Common myeloid progenitor, CD34-positive (primary cell): ENCODE measurements at regions not wholly inside any gene's neighbourhood (a gene's known extent, or its start where the extent isn't known, plus 50 kb on each side); places are given as distances from the start of the nearest gene placed in this dataset.

Source experiments
- CTCF ChIA-PET: fragments of 350-600 bp; sonication (Branson Sonifier 250); formaldehyde crosslinking; loops from one replicate; lab custom pipeline; 2021; ENCODE audit warnings: antibody characterized with exemption; lab: Charles Lee
- POLR2A ChIA-PET: fragments of 350-600 bp; sonication (Branson Sonifier 250); formaldehyde crosslinking; loops from one replicate; lab custom pipeline; 2021; ENCODE audit warnings: antibody characterized with exemption; lab: Charles Lee
- DNase-seq, 3 donors: peaks; one replicate each; pipeline versions ENCODE4 v3.0.0 to v3.0.0-alpha.2; 2013
- H3K27ac ChIP-seq, 2 experiments: 1 replicate in 1 of 2; 2 replicates in 1 of 2; pipeline ENCODE4 v1.7.0; 2013; ENCODE audit warnings: inconsistent platforms in 2 of 2, low read length in 2 of 2, mild to moderate bottlenecking in 2 of 2, low read depth in 1 of 2, moderate library complexity in 1 of 2; ENCODE audit not compliant: severe bottlenecking in 2 of 2, insufficient read depth in 1 of 2, poor library complexity in 1 of 2
- H3K27me3 ChIP-seq, 5 experiments: replicated peaks in 2 of 5; 1 replicate in 3 of 5; 2 replicates in 2 of 5; pipeline versions ENCODE4 v1.6.1 to v1.7.0; 2013; ENCODE audit warnings: low read length in 4 of 5, mild to moderate bottlenecking in 2 of 5, moderate library complexity in 2 of 5, inconsistent platforms in 1 of 5; ENCODE audit not compliant: insufficient read depth in 5 of 5, control insufficient read depth in 4 of 5
- H3K36me3 ChIP-seq, 4 experiments: 1 replicate in 2 of 4; 2 replicates in 2 of 4; pipeline versions ENCODE4 v1.6.1 to v1.7.0; 2013; ENCODE audit warnings: low read length in 3 of 4, control low read depth in 1 of 4, mild to moderate bottlenecking in 1 of 4; ENCODE audit not compliant: control insufficient read depth in 4 of 4, insufficient read depth in 4 of 4
- H3K4me1 ChIP-seq, 4 experiments: 1 replicate in 3 of 4; 2 replicates in 1 of 4; pipeline versions ENCODE4 v1.6.1 to v1.7.1; 2013; ENCODE audit warnings: low read length in 3 of 4, mild to moderate bottlenecking in 3 of 4, control low read depth in 1 of 4, inconsistent platforms in 1 of 4, moderate library complexity in 1 of 4; ENCODE audit not compliant: control insufficient read depth in 4 of 4, insufficient read depth in 4 of 4; ENCODE audit errors: control extremely low read depth in 1 of 4
- H3K4me3 ChIP-seq, 7 experiments: 1 replicate in 4 of 7; 2 replicates in 3 of 7; pipeline versions ENCODE4 v1.5.1 to v1.7.0; 2013; ENCODE audit warnings: mild to moderate bottlenecking in 7 of 7, low read length in 6 of 7, moderate library complexity in 6 of 7, inconsistent platforms in 2 of 7, low read depth in 2 of 7, control low read depth in 1 of 7; ENCODE audit not compliant: insufficient read depth in 4 of 7, control insufficient read depth in 1 of 7; ENCODE audit errors: extremely low read depth in 1 of 7
- H3K9me3 ChIP-seq, 5 experiments: 1 replicate in 4 of 5; 2 replicates in 1 of 5; pipeline versions ENCODE4 v1.6.1 to v1.7.1; 2013; ENCODE audit warnings: low read length in 4 of 5, mild to moderate bottlenecking in 2 of 5, inconsistent platforms in 1 of 5, low read depth in 1 of 5, moderate library complexity in 1 of 5; ENCODE audit not compliant: control insufficient read depth in 4 of 5, insufficient read depth in 2 of 5; ENCODE audit errors: control extremely low read depth in 1 of 5
- WGBS: methylation state at CpG from one replicate; pipeline ENCODE4 v1.1.5; 2013; ENCODE audit not compliant: insufficient coverage; 5-methylcytosine and 5-hydroxymethylcytosine counted together

- no peak for DNase-seq
- no peaks in the 10 kb centered on the region for H3K4me1 ChIP-seq
- no peaks in the 10 kb centered on the region for H3K36me3 ChIP-seq
- H3K27ac ChIP-seq, result no peak overlapping the region
- ChIA-PET CTCF (no interaction called here), POLR2A (no interaction called here)
- H3K9me3 ChIP-seq, result no peaks in the 10 kb centered on the region
- H3K27me3 ChIP-seq, result no peaks in the 10 kb centered on the region
- H3K4me3 ChIP-seq, result no peak overlapping the region
These were observed 969.6 kb upstream of the GJE1 start for GRCh38 chr6:141163107-141163506.

DNA sequence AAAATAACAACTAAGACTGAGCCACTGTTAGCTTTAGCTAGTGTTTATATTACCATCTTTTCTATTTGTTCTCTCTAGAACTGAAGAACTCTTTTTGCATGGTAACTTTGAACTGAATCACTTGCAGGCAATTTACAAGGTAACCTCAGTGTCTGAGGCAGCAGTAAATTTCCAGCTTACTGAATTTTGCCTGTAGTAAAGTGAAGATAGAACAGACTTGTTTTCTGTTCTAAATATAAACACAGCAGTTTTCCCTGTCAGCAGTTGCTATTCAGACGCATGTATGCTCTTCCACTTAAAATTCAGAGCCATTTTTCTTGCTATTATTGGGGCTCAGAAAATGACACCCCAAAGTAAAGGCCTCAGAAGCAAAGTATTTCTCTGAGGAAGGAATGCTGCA lies 974.0 kb upstream of the GJE1 start:
- no peak for DNase-seq
- ChIA-PET POLR2A (no interaction called here), CTCF (no interaction called here)
- no peaks in the 10 kb centered on the region for H3K36me3 ChIP-seq
- no peaks in the 10 kb centered on the region for H3K27me3 ChIP-seq
- H3K27ac ChIP-seq, result no peak overlapping the region
- H3K9me3 ChIP-seq, result no peaks in the 10 kb centered on the region
- WGBS, result 50% methylated on average over 1 of the region's 1 CpG
- no peak overlapping the region for H3K4me3 ChIP-seq
- H3K4me1 ChIP-seq, result no peaks in the 10 kb centered on the region

GRCh38 chr6:141153563-141153962 lies 979.2 kb upstream of the GJE1 start:
- Histone ChIP-seq H3K36me3 (no peaks in the 10 kb centered on the region), H3K27me3 (no peaks in the 10 kb centered on the region), H3K4me3 (no peak overlapping the region), H3K9me3 (no peaks in the 10 kb centered on the region), H3K27ac (no peak overlapping the region), H3K4me1 (no peaks in the 10 kb centered on the region)
- no peak for DNase-seq
- ChIA-PET CTCF (no interaction called here), POLR2A (no interaction called here)
- WGBS, result no CpG with 5 or more reads among the region's 2 CpGs

GRCh38 chr6:141152951-141153350 lies 979.8 kb upstream of the GJE1 start:
- Histone ChIP-seq H3K4me3 (no peak overlapping the region), H3K27me3 (no peaks in the 10 kb centered on the region), H3K4me1 (no peaks in the 10 kb centered on the region), H3K9me3 (no peaks in the 10 kb centered on the region), H3K36me3 (no peaks in the 10 kb centered on the region), H3K27ac (no peak overlapping the region)
- 100% methylated on average over 1 of the region's 1 CpG for WGBS
- ChIA-PET CTCF (no interaction called here), POLR2A (no interaction called here)
- no peak for DNase-seq

DNA sequence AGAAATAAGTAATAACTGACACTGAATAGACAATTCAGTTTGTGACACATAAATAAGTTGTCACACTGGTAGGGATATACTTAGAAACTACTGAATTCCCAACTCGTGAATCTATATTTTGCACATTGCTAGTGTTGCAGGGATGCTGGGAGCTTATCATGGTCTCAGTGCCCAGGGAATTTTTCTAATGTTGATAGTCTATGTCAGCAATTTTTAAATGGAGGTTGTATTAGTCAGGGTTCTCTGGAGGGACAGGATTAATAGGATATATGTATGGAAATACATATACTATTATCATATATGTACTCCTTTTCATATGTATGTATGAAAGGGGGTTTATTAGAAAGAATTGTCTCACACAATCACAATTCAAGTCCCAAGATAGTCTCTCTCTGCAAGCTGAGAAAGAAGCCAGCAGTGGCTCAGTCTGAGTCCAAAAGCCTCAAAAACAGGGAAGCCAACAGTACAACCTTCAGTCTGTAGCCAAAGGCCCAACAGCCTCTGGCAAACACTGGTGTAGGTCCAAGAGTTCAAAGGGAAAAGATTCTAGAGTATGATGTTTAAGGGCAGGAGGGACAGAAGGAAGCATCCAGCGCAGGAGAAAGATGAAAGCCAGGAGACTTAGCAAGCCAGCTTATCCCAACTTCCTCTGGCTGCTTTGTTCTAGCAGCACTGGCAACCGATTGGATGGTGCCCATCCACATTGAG lies 980.9 kb upstream of the GJE1 start:
- CTCF ChIA-PET, result interaction anchor here (1.0 kb wide), 1 partner anchor 16 kb away, joined by 3 read pairs; no protein-coding TSS in a partner anchor
- no peak for DNase-seq
- POLR2A ChIA-PET, result no interaction called here
- 67% methylated on average over 2 of the region's 3 CpGs for WGBS
- no peaks in the 10 kb centered on the region for H3K4me1 ChIP-seq
- no peak overlapping the region for H3K4me3 ChIP-seq
- no peaks in the 10 kb centered on the region for H3K27me3 ChIP-seq
- no peaks in the 10 kb centered on the region for H3K36me3 ChIP-seq
- no peaks in the 10 kb centered on the region for H3K9me3 ChIP-seq
- H3K27ac ChIP-seq, result no peak overlapping the region

- DNase-seq, result no peak
- H3K27ac ChIP-seq, result no peak overlapping the region
- CTCF ChIA-PET, result no interaction called here
- H3K36me3 ChIP-seq, result no peaks in the 10 kb centered on the region
- no peaks in the 10 kb centered on the region for H3K9me3 ChIP-seq
- H3K4me3 ChIP-seq, result no peak overlapping the region
- H3K27me3 ChIP-seq, result no peaks in the 10 kb centered on the region
- no peaks in the 10 kb centered on the region for H3K4me1 ChIP-seq
- POLR2A ChIA-PET, result no interaction called here
- 75% methylated on average over 1 of the region's 2 CpGs for WGBS
These were observed 990.9 kb upstream of the GJE1 start for GRCh38 chr6:141141870-141142269.

DNA sequence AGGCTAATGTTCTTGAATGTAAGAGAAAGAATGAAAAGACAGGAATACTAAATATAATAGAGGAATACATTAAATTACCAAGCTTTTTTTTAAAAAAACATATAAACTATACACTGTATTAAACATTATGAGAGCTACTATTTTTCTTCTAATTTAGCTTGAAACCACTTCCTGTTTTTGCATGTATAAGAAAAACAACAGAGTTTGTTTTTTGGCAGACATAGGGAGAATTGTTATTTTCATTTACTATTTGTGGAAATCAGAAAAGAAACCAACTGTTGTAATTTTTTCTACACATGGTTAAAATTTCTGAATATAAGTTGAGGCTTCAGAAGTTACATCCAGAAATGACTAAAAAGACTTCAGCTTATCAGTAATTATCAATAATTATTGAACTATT lies 991.8 kb upstream of the GJE1 start:
- Histone ChIP-seq H3K9me3 (no peaks in the 10 kb centered on the region), H3K4me1 (no peaks in the 10 kb centered on the region), H3K4me3 (no peak overlapping the region), H3K36me3 (no peaks in the 10 kb centered on the region), H3K27me3 (no peaks in the 10 kb centered on the region), H3K27ac (no peak overlapping the region)
- POLR2A ChIA-PET, result no interaction called here
- no peak for DNase-seq
- CTCF ChIA-PET, result no interaction called here
